DMS53 (cell line): ENCODE measurements at regions not wholly inside any gene's neighbourhood (a gene's known extent, or its start where the extent isn't known, plus 50 kb on each side); places are given as distances from the start of the nearest gene placed in this dataset.

Experiments used
- DNase-seq: peaks from one replicate; lab custom pipeline; 2025; lab: John Stamatoyannopoulos, UW

GRCh38 chr14:71467361-71467811 is 464.8 kb upstream of the RGS6 start:
- DNase-seq: no peak

- no peak for DNase-seq
These were observed 463.5 kb upstream of the RGS6 start for GRCh38 chr14:71468701-71469100.

- no peak for DNase-seq
These were observed 462.4 kb upstream of the RGS6 start for GRCh38 chr14:71469643-71470335.

GRCh38 chr14:71471634-71472355 is 460.4 kb upstream of the RGS6 start:
- no peak for DNase-seq

GRCh38 chr14:71472356-71473340 is 459.6 kb upstream of the RGS6 start:
- DNase-seq: no peak

- no peak for DNase-seq
These were observed 458.4 kb upstream of the RGS6 start for GRCh38 chr14:71473843-71474242.

GRCh38 chr14:71474301-71475265 is 457.6 kb upstream of the RGS6 start:
- DNase-seq: peak; percentile 2

GRCh38 chr14:71475916-71476315 is 456.3 kb upstream of the RGS6 start:
- peak; percentile 11 for DNase-seq

- no peak for DNase-seq
These were observed 453.7 kb upstream of the RGS6 start for GRCh38 chr14:71478542-71478941.

- DNase-seq: no peak
These were observed 451.1 kb upstream of the RGS6 start for GRCh38 chr14:71481021-71481654.

- DNase-seq: no peak
These were observed 449.6 kb upstream of the RGS6 start for GRCh38 chr14:71482671-71483070.

GRCh38 chr14:71483154-71483553 is 449.1 kb upstream of the RGS6 start:
- DNase-seq: no peak

- no peak for DNase-seq
These were observed 446.4 kb upstream of the RGS6 start for GRCh38 chr14:71485833-71486232.

GRCh38 chr14:71486279-71486678 is 445.9 kb upstream of the RGS6 start:
- DNase-seq: no peak

- DNase-seq: no peak
These were observed 444.8 kb upstream of the RGS6 start for GRCh38 chr14:71487449-71487848.

- DNase-seq: no peak
These were observed 444.3 kb upstream of the RGS6 start for GRCh38 chr14:71487941-71488340.

GRCh38 chr14:71488703-71489191 is 443.5 kb upstream of the RGS6 start:
- DNase-seq: no peak

- no peak for DNase-seq
These were observed 442.5 kb upstream of the RGS6 start for GRCh38 chr14:71489742-71490141.

GRCh38 chr14:71491931-71492330 is 440.3 kb upstream of the RGS6 start:
- DNase-seq: no peak

GRCh38 chr14:71492346-71492745 is 439.9 kb upstream of the RGS6 start:
- no peak for DNase-seq
